ENCODE measurements at regions not wholly inside any gene's neighbourhood (a gene's known extent, or its start where the extent isn't known, plus 50 kb on each side); places are given as distances from the start of the nearest gene placed in this dataset.

GRCh38 chr1:91076834-91077233 is 55.0 kb upstream of the ZNF644 start:
- DNase-seq (ENCODE audit: low spot score) = no peak
- ATAC-seq (ENCODE audit: low FRiP score) = no peak
- no peak for TF ChIP-seq CTCF (IDR thresholded peaks at IDR 0.05)

- no peak for TF ChIP-seq CTCF (IDR thresholded peaks at IDR 0.05)
- ATAC-seq (ENCODE audit: low FRiP score) (no peak), DNase-seq (ENCODE audit: low spot score) (no peak)
Observed at GRCh38 chr1:91075233-91076135, 53.6 kb upstream of the ZNF644 start.

GRCh38 chr1:91073299-91073698 is 51.5 kb upstream of the ZNF644 start:
- no peak for ATAC-seq (ENCODE audit: low FRiP score)
- TF ChIP-seq CTCF (IDR thresholded peaks at IDR 0.05) = no peak
- no peak for DNase-seq (ENCODE audit: low spot score)

GRCh38 chr1:91071838-91072237 is 50.0 kb upstream of the ZNF644 start:
- ATAC-seq (ENCODE audit: low FRiP score) = no peak

More at GRCh38 chr1:91071838-91072237, 50.0 kb upstream of the ZNF644 start:
- no peak for TF ChIP-seq CTCF (IDR thresholded peaks at IDR 0.05)
- no peak for DNase-seq (ENCODE audit: low spot score)
